Esophagus muscularis mucosa (tissue), 3 donors: ENCODE measurements at regions not wholly inside any gene's neighbourhood (a gene's known extent, or its start where the extent isn't known, plus 50 kb on each side); places are given as distances from the start of the nearest gene placed in this dataset.
"Not testable (repeated sequence)": the region's sequence is repeated elsewhere in the genome, so short reads cannot be mapped to it uniquely, and the experiment has no call there.

Experiments used
- CTCF ChIP-seq, 3 experiments: fragments of 200-600 bp in 2 of 3; fragments of 450-650 bp in 1 of 3; sonication (generic) in 2 of 3; IDR thresholded peaks; one replicate each; pipeline ENCODE4 v1.5.1; 2017 to 2019; ENCODE audit warnings: antibody characterized with exemption in 3 of 3, mild to moderate bottlenecking in 2 of 3, moderate library complexity in 1 of 3
- POLR2A ChIP-seq: fragments of 450-650 bp; IDR thresholded peaks from one replicate; pipeline ENCODE4 v1.6.1; 2017; ENCODE audit warnings: antibody characterized with exemption, moderate library complexity, mild to moderate bottlenecking, low read depth
- POLR2AphosphoS5 ChIP-seq, 2 donors: sonication (generic); formaldehyde crosslinking; IDR thresholded peaks; one replicate each; pipeline ENCODE4 v1.6.1; 2017; ENCODE audit warnings: antibody characterized with exemption in 2 of 2

GRCh38 chr4:15174168-15174567 is 171.9 kb downstream of the CPEB2 start:
- TF ChIP-seq CTCF (IDR thresholded peaks at IDR 0.05); POLR2A; POLR2AphosphoS5 (IDR thresholded peaks at IDR 0.05): not testable (repeated sequence)
